ENCODE measurements at regions not wholly inside any gene's neighbourhood (a gene's known extent, or its start where the extent isn't known, plus 50 kb on each side); places are given as distances from the start of the nearest gene placed in this dataset.

GRCh38 chr13:63578796-63579195 lies 2163.1 kb upstream of the PCDH20 start:
- no peak for DNase-seq (ENCODE audit: low read depth, low spot score)
- in situ Hi-C loops (cut with HindIII; ENCODE audit: low pct_unique_long_range_greater_than_20kb, low sequenced_read_pairs): no loop called here

GRCh38 chr13:63567031-63567430 lies 2151.4 kb upstream of the PCDH20 start:
- DNase-seq (ENCODE audit: low read depth, low spot score): no peak
- in situ Hi-C loops (cut with HindIII; ENCODE audit: low pct_unique_long_range_greater_than_20kb, low sequenced_read_pairs): no loop called here

GRCh38 chr13:63554157-63554556 lies 2138.5 kb upstream of the PCDH20 start:
- in situ Hi-C loops (cut with HindIII; ENCODE audit: low pct_unique_long_range_greater_than_20kb, low sequenced_read_pairs): no loop called here
- no peak for DNase-seq (ENCODE audit: low read depth, low spot score)

GRCh38 chr13:63551731-63552130 lies 2136.1 kb upstream of the PCDH20 start:
- in situ Hi-C loops (cut with HindIII; ENCODE audit: low pct_unique_long_range_greater_than_20kb, low sequenced_read_pairs): no loop called here
- DNase-seq (ENCODE audit: low read depth, low spot score): no peak

- in situ Hi-C loops (cut with HindIII; ENCODE audit: low pct_unique_long_range_greater_than_20kb, low sequenced_read_pairs): no loop called here
- DNase-seq (ENCODE audit: low read depth, low spot score): no peak
These were observed 2130.9 kb upstream of the PCDH20 start for GRCh38 chr13:63546524-63546923.

- in situ Hi-C loops (cut with HindIII; ENCODE audit: low pct_unique_long_range_greater_than_20kb, low sequenced_read_pairs): no loop called here
- DNase-seq (ENCODE audit: low read depth, low spot score): peak; percentile 26
These were observed 2127.1 kb upstream of the PCDH20 start for GRCh38 chr13:63542770-63543169.

GRCh38 chr13:63541336-63541735 lies 2125.7 kb upstream of the PCDH20 start:
- DNase-seq (ENCODE audit: low read depth, low spot score): no peak
- in situ Hi-C loops (cut with HindIII; ENCODE audit: low pct_unique_long_range_greater_than_20kb, low sequenced_read_pairs): no loop called here

GRCh38 chr13:63540061-63540460 lies 2124.4 kb upstream of the PCDH20 start:
- no peak for DNase-seq (ENCODE audit: low read depth, low spot score)
- in situ Hi-C loops (cut with HindIII; ENCODE audit: low pct_unique_long_range_greater_than_20kb, low sequenced_read_pairs): no loop called here

GRCh38 chr13:63517371-63517770 lies 2101.7 kb upstream of the PCDH20 start:
- in situ Hi-C loops (cut with HindIII; ENCODE audit: low pct_unique_long_range_greater_than_20kb, low sequenced_read_pairs): no loop called here
- peak; percentile 55 for DNase-seq (ENCODE audit: low read depth, low spot score)

GRCh38 chr13:63516124-63516523 lies 2100.5 kb upstream of the PCDH20 start:
- no peak for DNase-seq (ENCODE audit: low read depth, low spot score)

GRCh38 chr13:63514886-63515285 lies 2099.2 kb upstream of the PCDH20 start:
- no peak for DNase-seq (ENCODE audit: low read depth, low spot score)
- in situ Hi-C loops (cut with HindIII; ENCODE audit: low pct_unique_long_range_greater_than_20kb, low sequenced_read_pairs): no loop called here

More at GRCh38 chr13:63516124-63516523, 2100.5 kb upstream of the PCDH20 start:
- in situ Hi-C loops (cut with HindIII; ENCODE audit: low pct_unique_long_range_greater_than_20kb, low sequenced_read_pairs): no loop called here

- in situ Hi-C loops (cut with HindIII; ENCODE audit: low pct_unique_long_range_greater_than_20kb, low sequenced_read_pairs): no loop called here
- DNase-seq (ENCODE audit: low read depth, low spot score): no peak
These were observed 2096.4 kb upstream of the PCDH20 start for GRCh38 chr13:63512095-63512494.

- in situ Hi-C loops (cut with HindIII; ENCODE audit: low pct_unique_long_range_greater_than_20kb, low sequenced_read_pairs): no loop called here
- DNase-seq (ENCODE audit: low read depth, low spot score): no peak
These were observed 2086.1 kb upstream of the PCDH20 start for GRCh38 chr13:63501702-63502101.

GRCh38 chr13:63497601-63498000 lies 2082.0 kb upstream of the PCDH20 start:
- in situ Hi-C loops (cut with HindIII; ENCODE audit: low pct_unique_long_range_greater_than_20kb, low sequenced_read_pairs): no loop called here
- no peak for DNase-seq (ENCODE audit: low read depth, low spot score)

GRCh38 chr13:63492604-63493003 lies 2077.0 kb upstream of the PCDH20 start:
- in situ Hi-C loops (cut with HindIII; ENCODE audit: low pct_unique_long_range_greater_than_20kb, low sequenced_read_pairs): no loop called here
- DNase-seq (ENCODE audit: low read depth, low spot score): no peak

GRCh38 chr13:63490149-63490548 lies 2074.5 kb upstream of the PCDH20 start:
- no peak for DNase-seq (ENCODE audit: low read depth, low spot score)
- in situ Hi-C loops (cut with HindIII; ENCODE audit: low pct_unique_long_range_greater_than_20kb, low sequenced_read_pairs): no loop called here

- in situ Hi-C loops (cut with HindIII; ENCODE audit: low pct_unique_long_range_greater_than_20kb, low sequenced_read_pairs): no loop called here
- DNase-seq (ENCODE audit: low read depth, low spot score): peak; percentile 9
These were observed 2065.7 kb upstream of the PCDH20 start for GRCh38 chr13:63481334-63481733.

- in situ Hi-C loops (cut with HindIII; ENCODE audit: low pct_unique_long_range_greater_than_20kb, low sequenced_read_pairs): no loop called here
- no peak for DNase-seq (ENCODE audit: low read depth, low spot score)
These were observed 2057.1 kb upstream of the PCDH20 start for GRCh38 chr13:63472711-63473110.

- in situ Hi-C loops (cut with HindIII; ENCODE audit: low pct_unique_long_range_greater_than_20kb, low sequenced_read_pairs): no loop called here
These were observed 2048.3 kb upstream of the PCDH20 start for GRCh38 chr13:63463782-63464610.

More at GRCh38 chr13:63463782-63464610, 2048.3 kb upstream of the PCDH20 start:
- DNase-seq (ENCODE audit: low read depth, low spot score): no peak

Measured in SK-MEL-5 (cell line).